Neural crest cell (in vitro differentiated cells): ENCODE measurements at regions not wholly inside any gene's neighbourhood (a gene's known extent, or its start where the extent isn't known, plus 50 kb on each side); places are given as distances from the start of the nearest gene placed in this dataset.

ENCODE experiments used
- DNase-seq: peaks from one replicate; pipeline ENCODE4 v3.0.0; 2021; ENCODE audit warnings: low read depth, mixed read lengths, low spot score
- H3K27ac Mint-ChIP-seq: one replicate; pipeline ENCODE4 v1.8.0; 2021; ENCODE audit warnings: mild to moderate bottlenecking, mixed read lengths; ENCODE audit not compliant: unreplicated experiment
- H3K27me3 Mint-ChIP-seq: 2 replicates; pipeline ENCODE4 v1.8.0; 2021; ENCODE audit warnings: low read depth, mild to moderate bottlenecking, mixed read lengths
- H3K36me3 Mint-ChIP-seq: 2 replicates; pipeline ENCODE4 v1.8.0; 2021; ENCODE audit warnings: low read depth, mild to moderate bottlenecking, mixed read lengths
- H3K4me1 Mint-ChIP-seq: 2 replicates; pipeline ENCODE4 v1.8.0; 2021; ENCODE audit warnings: mixed read lengths
- H3K4me3 Mint-ChIP-seq: one replicate; pipeline ENCODE4 v1.8.0; 2021; ENCODE audit warnings: mild to moderate bottlenecking, mixed read lengths
- H3K9me3 Mint-ChIP-seq: 2 replicates; pipeline ENCODE4 v1.8.0; 2021; ENCODE audit warnings: mixed read lengths
- CTCF ChIP-seq: fragments of 200-600 bp; sonication (generic); conservative IDR thresholded peaks from 2 replicates; pipeline ENCODE4 v1.5.0; 2021; ENCODE audit warnings: antibody characterized with exemption, mild to moderate bottlenecking

GRCh38 chr11:70716986-70717775 is 318.9 kb downstream of the CTTN start:
- peaks cover 9% of the 10 kb centered on the region for H3K27me3 Mint-ChIP-seq
- H3K36me3 Mint-ChIP-seq: no peaks in the 10 kb centered on the region
- no peaks in the 10 kb centered on the region for H3K9me3 Mint-ChIP-seq
- TF ChIP-seq CTCF: no peak
- DNase-seq: no peak
- no peak overlapping the region for H3K27ac Mint-ChIP-seq
- peaks cover 21% of the 10 kb centered on the region for H3K4me1 Mint-ChIP-seq
- no peak overlapping the region for H3K4me3 Mint-ChIP-seq

DNA sequence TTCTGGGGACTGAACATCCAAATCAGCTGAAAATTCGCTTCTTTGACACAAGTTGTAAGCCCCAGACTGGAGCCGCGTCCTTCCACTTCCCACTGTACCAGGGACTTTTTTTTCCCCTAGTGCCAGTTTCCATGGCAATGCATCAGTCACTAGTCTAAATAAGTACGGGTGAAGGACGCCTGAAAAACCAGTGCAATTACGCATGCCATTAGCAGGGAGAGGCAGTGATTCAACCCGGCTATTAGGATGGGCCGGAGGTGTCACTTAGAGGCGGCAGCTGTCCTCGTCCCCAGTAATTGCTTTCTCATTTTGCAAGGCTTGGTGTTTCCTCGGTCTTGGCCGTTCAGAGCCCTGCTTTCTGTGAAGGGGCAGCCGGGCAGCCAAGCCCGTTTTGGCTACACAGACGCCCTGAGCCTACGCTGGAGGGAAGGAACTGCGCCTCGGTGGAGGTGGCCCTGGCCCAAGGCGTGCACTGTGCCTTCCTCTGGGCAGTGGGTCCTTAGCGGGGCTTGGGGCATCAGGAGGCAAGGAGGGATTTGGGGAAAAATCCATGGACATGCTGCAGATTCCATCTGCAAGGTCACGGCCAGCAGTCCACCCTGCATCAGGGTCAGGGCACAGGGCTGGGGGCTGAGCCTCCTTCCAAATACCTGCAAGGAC is 319.7 kb downstream of the CTTN start:
- H3K36me3 Mint-ChIP-seq: no peaks in the 10 kb centered on the region
- TF ChIP-seq CTCF: no peak
- H3K4me1 Mint-ChIP-seq: peaks cover 17% of the 10 kb centered on the region
- H3K27ac Mint-ChIP-seq: no peak overlapping the region
- H3K9me3 Mint-ChIP-seq: no peaks in the 10 kb centered on the region
- peaks cover 11% of the 10 kb centered on the region for H3K27me3 Mint-ChIP-seq
- no peak for DNase-seq
- no peak overlapping the region for H3K4me3 Mint-ChIP-seq

GRCh38 chr11:70719516-70719915 is 321.2 kb downstream of the CTTN start:
- no peak for TF ChIP-seq CTCF

DNA sequence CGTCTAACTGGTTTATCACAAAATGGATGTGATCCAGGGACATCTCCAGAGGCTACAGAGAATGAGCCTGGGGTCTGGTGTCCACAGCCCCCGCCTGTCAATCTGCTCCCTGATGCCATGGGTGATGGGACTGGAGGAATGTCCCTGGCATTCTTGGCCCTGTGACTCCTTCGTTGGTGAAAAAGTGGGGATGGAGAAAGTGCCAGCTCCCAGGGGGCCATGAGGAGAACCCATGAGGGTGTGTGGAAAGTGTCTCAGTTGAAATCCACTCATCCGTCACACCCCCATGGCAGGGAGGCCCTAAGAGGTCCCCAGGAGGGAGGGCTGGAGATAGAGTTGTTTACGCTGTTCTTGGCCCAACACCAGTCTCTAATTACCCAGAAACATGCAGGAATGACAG is 322.0 kb downstream of the CTTN start:
- peaks cover 16% of the 10 kb centered on the region for H3K27me3 Mint-ChIP-seq
- DNase-seq: no peak
- H3K27ac Mint-ChIP-seq: no peak overlapping the region
- H3K36me3 Mint-ChIP-seq: no peaks in the 10 kb centered on the region
- no peak for TF ChIP-seq CTCF
- no peaks in the 10 kb centered on the region for H3K9me3 Mint-ChIP-seq
- H3K4me1 Mint-ChIP-seq: peaks cover 10% of the 10 kb centered on the region
- no peak overlapping the region for H3K4me3 Mint-ChIP-seq

More at GRCh38 chr11:70719516-70719915, 321.2 kb downstream of the CTTN start:
- no peak for DNase-seq
- Mint-ChIP-seq H3K4me1 (peaks cover 10% of the 10 kb centered on the region), H3K4me3 (no peak overlapping the region), H3K36me3 (no peaks in the 10 kb centered on the region), H3K27ac (no peak overlapping the region), H3K27me3 (peaks cover 16% of the 10 kb centered on the region), H3K9me3 (no peaks in the 10 kb centered on the region)

GRCh38 chr11:70721006-70721405 is 322.7 kb downstream of the CTTN start:
- no peaks in the 10 kb centered on the region for H3K36me3 Mint-ChIP-seq
- DNase-seq: no peak
- H3K27ac Mint-ChIP-seq: no peak overlapping the region
- H3K9me3 Mint-ChIP-seq: no peaks in the 10 kb centered on the region
- H3K27me3 Mint-ChIP-seq: peaks cover 16% of the 10 kb centered on the region
- TF ChIP-seq CTCF: no peak
- H3K4me1 Mint-ChIP-seq: peaks cover 17% of the 10 kb centered on the region
- no peak overlapping the region for H3K4me3 Mint-ChIP-seq
